Stimulated activated CD8-positive, alpha-beta memory T cell treated with anti-CD3 and anti-CD28 coated beads, Interleukin-7, amount 100 ng/mL, for 1 hour (primary cell): ENCODE measurements at regions not wholly inside any gene's neighbourhood (a gene's known extent, or its start where the extent isn't known, plus 50 kb on each side); places are given as distances from the start of the nearest gene placed in this dataset.
"Not testable (repeated sequence)": the region's sequence is repeated elsewhere in the genome, so short reads cannot be mapped to it uniquely, and the experiment has no call there.

Experiments
- DNase-seq, 2 donors: peaks; one replicate each; pipeline ENCODE4 v3.0.0-alpha.2; 2020; ENCODE audit warnings: low read depth in 2 of 2

DNA sequence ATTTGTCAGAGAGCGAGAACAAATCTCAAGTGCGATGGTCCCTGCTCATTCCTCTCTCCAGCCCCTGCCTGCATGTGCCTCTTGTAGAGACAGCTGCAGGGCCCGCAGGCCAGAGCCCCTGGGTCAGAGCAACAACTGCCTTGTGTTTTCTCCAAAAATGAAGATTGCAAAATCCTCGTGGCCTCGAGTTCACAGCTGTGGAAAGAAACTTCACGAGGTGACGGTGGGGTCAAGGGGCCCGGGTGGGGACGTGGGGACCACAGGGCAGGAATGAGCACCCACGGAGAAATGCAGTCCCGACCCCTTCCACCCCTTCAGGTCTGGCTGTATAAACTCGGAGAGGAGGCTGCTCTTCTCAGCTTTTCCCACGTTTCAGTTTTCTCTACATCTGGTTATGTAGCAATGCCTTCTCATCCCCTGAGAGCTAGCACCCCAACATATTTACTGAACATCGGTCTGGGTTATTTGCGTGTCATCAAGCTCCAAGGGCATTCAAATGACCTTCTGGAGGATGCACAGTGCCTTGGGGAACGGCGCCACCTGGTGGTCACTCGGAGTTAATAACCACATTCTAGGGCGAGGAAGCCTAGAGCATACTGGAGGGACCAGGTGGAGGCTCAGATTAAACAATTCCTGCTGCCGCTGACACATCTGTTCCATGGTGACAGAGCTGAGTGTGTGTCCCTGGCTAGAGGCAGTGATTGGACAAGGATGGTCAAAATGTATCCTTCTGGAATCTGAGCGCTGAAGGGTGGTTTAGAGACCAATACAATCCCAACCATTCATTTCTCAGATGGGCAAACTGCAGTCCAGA is 91.4 kb upstream of the CYRIA start:
- peak; percentile 20 to 24 for DNase-seq

DNA sequence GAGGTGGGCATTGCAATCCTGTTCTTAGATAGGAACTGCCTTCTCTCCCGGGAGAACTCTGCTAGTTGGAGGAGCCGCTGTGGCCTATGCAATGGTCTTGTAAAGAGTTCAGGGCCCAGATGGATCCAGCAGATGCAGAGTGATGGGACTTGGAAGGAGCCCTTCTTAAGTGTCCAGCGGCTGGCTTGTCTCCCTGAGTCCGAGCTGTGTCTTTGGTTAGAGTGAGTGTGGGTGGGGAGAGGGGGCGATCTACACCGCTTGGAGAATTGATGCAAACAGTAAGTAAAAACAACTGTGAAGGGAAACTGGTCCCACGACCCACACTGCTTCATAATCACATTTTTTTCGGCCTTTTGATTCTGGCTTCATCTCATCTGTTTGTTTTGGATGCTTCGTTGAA is 89.8 kb upstream of the CYRIA start:
- DNase-seq: no peak

DNA sequence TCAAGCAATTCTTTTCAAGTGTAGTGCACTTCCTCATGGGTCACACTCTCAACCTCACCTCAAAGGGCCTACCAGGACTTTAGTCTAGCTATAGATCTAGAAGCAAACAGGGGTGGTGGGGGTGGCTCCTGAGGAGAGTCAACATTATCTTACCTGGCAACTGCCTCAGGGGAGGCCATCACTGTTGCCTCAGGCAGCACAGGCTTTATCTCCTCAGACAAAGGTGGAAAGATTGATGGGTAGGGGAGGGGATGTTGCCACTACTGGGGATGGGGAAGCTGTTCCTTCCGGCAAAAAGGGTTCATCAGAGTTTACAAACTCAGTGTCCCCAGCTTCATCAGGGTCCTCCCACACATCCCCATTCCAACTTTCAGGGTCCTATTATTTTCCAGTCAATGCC is 87.4 kb upstream of the CYRIA start:
- not testable (repeated sequence) for DNase-seq

DNA sequence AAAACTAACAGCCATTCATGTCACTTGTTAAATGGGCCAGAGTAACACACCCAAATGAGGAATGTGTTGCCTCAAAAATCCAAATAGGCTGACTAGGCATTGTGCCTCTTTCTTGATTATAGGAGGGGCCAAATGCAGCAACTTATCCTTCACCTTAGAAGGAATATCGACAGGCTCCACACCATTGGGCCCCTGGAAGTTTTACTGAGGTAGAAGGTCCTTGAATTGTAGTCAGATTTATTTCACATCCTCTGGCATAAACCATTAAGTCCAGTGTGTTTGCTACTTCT is 85.2 kb upstream of the CYRIA start:
- not testable (repeated sequence) for DNase-seq

DNA sequence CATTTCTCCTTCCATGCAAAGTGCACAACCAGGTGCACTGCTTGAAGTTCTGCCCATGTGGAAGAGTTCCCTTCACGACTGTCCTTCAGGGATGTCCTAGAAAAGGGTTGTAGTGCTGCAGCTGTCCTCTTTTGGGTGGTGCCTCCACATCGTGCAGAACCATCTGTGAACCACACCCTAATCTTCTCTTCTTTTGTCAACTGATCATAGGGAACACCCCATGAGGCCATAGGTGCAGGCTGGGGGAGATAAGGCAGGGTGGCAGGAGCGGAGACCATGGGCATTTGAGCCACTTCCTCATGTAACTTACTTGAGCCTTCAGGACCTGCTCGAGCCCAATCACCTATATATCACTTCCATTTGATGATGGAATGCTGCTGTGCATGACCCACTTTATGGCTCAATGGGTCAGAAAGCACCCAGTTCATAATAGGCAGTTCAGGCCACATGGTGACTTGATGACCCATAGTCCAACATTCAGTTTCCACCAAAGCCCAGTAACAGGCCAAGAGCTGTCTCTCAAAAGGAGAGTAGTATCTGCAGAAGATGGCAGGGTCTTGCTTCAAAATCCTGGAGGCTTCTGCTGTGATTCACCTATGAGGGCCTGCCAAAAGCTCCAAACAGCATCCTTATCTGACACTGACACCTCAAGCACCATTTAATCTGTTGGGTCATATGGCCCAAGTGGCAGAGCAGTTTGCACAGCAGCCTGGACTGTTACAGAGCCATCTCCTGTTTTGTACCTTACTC is 84.7 kb upstream of the CYRIA start:
- no peak for DNase-seq

DNA sequence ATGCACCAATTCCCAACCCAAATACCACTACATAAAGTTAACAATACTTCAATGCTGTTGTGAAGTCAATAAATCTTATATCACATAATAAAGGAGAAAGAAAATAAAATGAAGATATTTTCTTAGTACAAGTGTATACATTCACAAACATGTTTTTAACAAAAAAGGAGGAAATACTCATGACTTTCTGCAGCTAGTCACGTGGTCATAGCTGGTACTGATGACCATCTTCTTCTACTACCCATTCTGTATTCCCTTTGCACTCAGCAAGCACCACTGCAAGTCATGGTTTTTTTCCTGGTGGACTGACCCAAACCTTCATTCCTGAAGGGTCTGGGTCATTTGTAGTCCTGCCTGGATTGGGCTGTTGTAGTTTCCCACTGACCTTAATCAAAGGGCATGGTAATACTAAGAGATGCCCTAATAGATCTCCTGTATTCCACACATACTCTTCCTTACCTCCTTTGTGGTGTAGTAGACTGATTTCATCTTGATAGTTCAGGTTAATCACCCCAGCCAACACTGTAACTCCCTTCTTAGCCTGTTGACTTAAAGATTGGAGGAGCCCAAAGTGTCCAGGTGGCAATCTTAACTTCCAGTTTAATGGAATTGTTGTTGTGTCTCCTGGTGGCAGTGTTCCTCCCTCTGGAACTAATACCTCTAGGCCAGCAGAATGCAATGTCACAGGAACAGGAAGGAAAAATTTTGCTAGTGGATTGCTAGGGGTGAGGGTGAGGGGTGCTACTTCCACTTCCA is 83.1 kb upstream of the CYRIA start:
- DNase-seq: not testable (repeated sequence)

DNA sequence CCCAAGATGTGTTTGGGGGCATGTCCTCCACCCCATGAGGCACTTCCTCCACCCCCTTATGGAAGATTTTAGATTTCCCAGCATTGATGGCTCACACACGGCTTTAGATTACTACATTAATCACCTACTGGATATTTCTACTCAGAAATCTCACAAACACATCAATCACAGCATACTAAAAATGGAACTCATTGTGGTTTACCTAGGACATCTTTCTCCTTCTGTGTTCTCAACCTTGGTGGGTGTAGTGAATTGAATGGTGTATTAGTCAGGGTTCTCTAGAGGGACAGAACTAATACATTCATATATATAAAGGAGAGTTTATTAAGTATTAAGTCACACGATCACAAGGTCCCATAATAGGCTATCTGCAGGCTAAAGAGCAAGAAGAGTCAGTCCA is 82.1 kb upstream of the CYRIA start:
- DNase-seq: no peak

DNA sequence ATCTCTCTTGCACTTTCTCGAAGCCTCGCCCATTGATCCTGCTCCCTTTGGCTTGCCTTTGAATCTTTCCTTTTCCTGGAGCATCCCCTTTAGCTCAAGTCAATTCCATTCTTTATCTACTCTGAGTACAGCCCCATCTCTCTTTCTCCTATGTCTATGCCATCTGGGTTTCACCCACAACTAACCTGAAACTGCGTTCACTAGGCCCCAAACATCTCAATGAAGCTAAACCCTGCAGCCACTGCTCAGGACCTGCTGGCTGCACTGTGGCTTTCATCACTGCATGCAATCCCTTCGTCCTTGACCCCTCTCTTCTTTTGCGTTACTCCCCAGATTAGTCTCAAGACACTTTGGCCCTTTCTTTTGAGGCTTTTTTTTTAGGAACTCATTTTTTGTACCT is 81.6 kb upstream of the CYRIA start:
- no peak for DNase-seq

DNA sequence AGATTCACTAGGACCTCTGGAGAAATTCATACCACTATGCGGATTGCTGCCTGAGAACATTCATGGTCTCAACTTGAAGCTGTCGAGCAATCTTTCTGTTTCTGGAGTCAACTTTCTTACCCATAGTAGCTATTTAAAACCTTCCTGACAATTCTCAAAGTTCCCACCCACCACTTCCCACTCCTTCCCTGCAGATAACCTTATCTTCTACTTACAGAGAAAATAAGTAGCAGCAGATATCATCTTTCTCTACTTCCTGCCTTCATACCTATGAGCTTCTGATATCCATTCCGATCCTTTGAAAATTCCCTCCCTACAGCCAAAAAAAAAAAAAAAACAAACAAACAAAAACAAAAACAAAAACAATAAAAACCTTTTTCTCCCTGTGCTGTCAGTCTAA is 81.2 kb upstream of the CYRIA start:
- DNase-seq: no peak

DNA sequence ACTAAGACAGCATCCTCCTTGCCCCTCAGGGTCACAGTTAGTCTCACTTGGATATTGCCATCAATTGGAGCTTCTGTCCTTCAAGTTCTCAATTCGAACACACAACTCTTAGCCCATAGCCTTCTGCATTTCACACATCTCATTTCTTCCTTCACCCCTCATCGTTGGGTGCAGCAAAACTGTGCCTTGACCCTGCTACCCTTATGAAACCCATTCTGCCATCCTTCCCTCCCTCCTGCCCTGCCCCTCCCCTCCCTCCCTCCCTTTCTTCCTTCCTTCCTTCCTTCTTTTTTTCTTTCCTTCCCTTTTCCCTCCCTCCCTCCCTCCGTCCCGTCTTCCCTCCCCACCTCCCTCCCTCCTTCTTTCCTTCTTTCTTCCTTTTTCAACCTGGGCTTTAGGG is 80.7 kb upstream of the CYRIA start:
- no peak for DNase-seq

DNA sequence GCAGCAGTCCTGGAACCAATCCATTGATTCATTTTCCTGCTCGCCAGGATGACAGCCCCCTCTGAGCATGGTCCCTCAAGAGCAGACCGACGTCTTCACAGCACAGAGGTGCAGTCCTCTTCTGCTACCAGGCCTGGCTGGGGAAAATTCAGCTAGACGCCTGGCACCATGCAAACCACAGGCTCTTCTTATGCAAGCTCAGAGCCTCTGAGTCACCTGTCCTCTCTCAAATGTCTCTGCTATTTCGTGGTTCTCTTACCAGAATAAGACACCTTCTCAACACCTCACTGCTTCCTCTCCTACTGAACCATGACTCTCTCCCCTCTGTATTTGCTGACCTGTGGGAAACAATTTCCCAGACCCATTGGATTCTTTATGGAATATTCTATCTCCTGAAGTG is 79.8 kb upstream of the CYRIA start:
- DNase-seq: no peak

DNA sequence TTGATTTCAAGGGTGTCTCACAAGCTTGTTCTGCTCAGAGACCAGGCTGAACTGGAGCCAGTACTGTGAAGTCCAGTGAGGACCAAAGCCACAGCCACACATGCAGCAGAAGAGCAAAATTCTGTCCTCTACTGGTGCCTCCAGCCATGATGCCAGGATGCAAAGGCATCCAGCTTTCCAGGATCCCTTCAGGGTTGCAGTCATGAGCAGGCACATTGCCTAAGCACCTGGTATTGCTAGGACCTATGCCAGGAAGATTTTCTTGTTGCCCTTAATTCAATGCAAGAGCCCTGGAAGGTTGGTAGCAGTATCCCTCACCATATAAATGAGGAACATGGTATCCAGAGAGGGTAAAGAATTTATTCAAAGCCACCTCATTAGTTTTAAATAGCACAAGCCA is 78.9 kb upstream of the CYRIA start:
- no peak for DNase-seq

DNA sequence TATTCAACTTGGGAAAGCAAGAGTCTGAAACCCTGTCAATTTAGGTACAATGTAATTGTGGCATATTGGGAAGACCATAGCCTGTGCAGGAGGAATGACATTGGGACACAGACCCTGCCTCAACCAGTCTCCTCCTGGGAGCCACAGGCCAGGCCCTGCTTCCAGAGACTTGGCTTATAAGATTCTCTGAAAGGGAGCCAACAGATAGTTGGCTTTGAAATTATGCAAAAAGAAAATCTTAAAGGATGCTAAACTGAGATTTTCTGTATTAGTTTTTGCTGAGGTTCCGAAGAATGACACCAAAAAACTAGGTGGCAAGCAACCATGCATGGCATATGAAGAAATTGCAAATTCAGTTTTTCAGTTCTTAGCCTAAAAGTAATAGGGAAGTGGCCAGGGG is 76.4 kb upstream of the CYRIA start:
- DNase-seq: no peak

DNA sequence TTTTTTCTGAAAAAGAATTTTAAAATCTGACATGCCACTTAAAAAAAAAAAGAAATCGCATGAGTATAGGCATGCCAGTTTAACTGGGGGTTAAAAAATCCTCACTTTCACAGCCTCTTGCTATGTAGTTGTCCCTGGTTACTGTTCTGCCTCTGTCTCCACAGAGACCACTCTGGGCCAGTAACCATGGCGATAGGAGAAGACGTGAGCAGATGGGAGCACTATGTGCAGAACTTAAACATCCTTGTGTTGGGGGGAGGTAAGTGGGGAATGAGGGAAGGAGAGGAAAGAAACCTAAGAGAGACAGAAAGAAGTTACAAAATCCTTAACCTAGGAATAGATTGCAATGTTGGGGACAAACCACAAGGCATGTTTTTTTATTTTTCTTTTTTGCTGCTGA is 75.9 kb upstream of the CYRIA start:
- DNase-seq: no peak

DNA sequence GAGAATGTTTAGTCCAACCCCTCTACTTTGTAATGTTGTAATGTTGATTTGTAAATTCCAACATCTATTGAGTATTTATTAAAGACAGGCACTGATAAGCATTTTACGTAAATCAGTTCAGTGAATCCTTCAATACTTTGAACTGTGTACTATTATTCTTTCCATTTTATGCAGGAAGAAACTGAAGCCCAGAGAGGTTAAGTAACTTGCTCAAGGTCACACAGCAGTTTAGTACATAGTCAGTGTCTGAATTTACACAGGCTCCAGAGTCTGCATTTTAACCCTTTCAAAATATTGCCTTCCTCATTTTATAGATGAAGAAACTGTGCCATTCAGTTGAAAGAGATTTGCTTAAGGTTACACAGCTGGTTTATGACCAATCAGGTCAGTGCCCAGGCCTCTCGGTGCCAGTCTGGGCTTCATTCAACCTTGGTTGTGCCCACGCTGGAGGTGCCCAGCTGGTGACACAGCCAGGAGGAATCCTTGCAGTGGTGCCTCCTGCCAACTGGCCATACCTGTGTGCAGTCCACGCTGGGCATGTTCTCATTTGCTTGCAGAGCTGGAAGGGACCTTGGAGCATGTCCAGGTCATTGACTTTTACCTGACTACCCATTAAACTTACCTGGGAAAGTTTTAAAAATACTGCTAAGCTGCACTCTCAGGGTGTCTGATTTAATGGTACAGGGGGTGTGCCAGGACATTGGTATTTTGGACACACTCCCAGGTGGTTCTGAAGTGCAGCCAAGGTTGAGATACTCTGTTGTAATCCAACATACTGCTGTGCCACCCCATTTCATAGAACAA is 74.3 kb upstream of the CYRIA start:
- DNase-seq: no peak

DNA sequence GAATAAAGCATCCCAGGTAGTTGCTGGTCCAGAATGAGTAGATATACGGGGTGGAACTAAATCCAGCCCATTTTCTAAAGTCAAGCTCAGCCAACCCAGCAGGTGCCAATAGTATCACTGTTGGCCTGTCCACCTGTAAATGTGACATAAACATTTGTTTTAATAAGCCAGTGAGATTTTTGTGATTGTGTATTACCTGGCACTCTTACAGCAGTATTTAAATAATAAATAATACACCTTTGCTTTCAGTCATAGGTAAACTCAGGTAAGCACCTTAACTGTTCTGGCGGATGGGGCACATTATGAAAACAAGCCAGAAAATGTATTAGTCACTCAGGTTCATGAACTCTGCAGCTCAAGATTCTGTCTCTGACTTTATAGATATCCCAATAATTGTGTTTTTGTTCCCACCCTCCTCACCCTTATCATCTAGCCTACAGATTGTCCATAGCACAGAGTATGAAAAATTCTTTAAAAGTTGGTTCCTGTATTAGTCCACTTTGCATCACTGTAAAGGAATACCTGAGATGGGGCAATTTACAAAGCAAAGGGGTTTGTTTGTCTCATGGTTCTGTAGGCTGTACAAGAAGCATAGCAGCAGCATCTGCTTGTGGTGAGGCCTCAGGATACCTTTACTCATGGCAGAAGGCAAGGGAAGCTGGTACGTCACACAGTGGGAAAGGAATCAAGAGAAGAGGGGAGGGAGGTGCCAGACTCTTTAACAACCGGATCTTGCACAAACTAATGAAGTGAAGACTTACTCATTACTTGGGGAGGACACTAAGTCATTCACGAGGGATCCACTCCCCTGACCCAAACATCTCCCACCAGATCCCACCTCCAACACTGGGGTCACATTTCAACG is 73.0 kb upstream of the CYRIA start:
- DNase-seq: no peak

DNA sequence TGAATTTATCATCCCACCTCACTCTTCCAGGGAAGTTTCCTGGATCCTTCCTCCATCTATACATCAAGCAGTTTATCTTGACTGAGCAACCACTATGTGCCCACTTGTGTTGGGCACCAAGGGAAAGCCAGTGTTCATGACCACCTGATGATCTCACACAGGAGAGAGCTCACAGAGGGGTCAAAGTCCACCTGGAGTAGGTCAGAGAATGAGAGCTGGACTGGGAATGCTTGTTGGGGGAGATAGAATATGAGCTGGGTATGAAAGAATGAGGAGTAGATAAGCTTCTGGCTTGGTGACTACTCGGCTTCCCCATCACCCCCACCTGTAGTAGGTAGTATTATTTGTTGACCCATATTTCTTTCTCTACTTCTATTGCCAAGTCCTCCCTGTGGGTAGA is 72.2 kb upstream of the CYRIA start:
- DNase-seq: no peak

DNA sequence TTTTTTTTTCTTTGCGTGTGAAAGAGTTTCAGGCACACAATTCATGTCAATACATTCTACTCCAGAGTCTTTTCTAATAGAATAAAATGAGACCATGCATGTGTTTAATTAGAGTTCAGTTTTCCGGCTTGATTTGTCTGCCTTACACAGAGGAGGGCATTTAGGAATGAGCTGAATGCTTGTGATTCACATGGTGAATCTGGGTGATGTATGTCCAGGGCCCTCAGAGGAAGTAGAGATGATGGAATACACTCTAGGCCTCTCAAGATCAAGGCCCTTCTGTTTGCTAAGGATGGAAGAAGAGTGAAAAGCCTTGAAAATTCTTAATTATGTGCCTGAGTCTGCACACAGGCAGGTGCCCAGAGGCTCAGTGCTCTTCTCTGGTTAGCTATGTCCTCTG is 71.0 kb upstream of the CYRIA start:
- no peak for DNase-seq

DNA sequence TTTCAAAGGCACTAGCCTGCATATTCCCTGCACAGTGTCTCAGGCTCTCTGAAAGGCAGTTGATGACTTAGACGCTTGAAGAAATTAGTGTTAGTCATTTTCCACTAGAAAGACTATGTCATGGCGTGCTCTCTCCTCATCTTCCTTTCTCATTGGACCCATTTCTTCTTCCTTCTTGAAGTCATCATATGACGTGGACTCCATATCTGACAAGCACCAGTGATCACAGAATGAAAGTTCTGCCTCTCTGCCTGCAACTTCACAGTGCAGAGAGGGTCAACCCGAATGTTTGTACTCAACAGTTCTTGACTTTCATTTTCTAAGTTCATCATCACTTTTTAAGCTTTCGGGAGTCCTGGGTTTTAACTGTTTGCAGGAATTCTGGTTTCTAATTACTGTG is 63.7 kb upstream of the CYRIA start:
- no peak for DNase-seq

DNA sequence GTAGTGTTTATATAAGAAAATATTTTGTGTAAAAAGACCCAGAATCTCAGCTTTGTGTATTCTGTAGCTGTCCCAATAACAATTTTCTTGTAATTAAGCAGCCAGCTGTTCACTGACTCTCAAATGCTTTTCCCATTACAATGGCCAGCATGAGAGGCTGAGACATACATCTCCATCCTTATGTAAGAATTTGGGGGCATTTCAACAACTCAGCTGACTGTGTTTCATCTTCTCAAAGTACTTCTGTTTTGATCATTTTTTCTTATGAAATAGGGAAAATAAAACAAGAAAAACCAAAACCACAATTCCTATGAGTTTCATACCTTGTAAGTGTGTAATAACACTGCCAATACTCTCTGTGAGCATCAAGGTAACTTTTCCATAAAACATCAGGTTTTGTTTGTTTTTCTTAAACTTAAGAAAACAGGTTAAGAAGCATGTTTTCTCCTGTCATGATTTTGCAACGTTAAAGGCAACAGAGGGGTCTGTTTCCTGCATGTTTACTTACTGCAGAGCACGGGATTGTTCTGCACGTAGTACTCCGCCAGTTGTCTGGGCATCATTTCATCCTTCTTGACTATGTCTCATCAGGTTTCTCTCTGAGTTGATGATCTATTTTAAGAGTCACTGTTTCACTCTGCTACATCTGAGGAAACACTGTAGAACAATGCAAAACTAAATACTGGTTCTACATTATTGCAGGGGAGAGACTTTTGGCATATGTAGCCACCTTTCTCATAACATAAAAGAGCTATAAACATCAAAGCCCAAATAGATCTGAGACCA is 62.9 kb upstream of the CYRIA start:
- DNase-seq: no peak
